Ascending aorta (tissue), 2 donors: ENCODE measurements at regions not wholly inside any gene's neighbourhood (a gene's known extent, or its start where the extent isn't known, plus 50 kb on each side); places are given as distances from the start of the nearest gene placed in this dataset.

Experiments
- DNase-seq, 2 donors: peaks; one replicate each; pipeline ENCODE4 v3.0.0-alpha.2; 2019; ENCODE audit warnings: low spot score in 2 of 2
- H3K27ac ChIP-seq, 2 donors: fragments of 200-600 bp; sonication (generic); one replicate each; pipeline ENCODE4 v1.5.1; 2016 to 2017; ENCODE audit warnings: mild to moderate bottlenecking in 1 of 2
- H3K27me3 ChIP-seq: fragments of 200-600 bp; sonication (generic); one replicate; pipeline ENCODE4 v1.5.1; 2017
- H3K36me3 ChIP-seq, 2 donors: fragments of 200-600 bp; sonication (generic); one replicate each; pipeline ENCODE4 v1.5.1; 2016
- H3K4me1 ChIP-seq, 2 donors: fragments of 200-600 bp; sonication (generic); one replicate each; pipeline ENCODE4 v1.5.1; 2016 to 2017; ENCODE audit warnings: mild to moderate bottlenecking in 1 of 2
- H3K4me3 ChIP-seq, 2 donors: fragments of 200-600 bp; sonication (generic); one replicate each; pipeline ENCODE4 v1.5.1; 2016 to 2017; ENCODE audit warnings: mild to moderate bottlenecking in 1 of 2
- H3K9me3 ChIP-seq, 2 donors: fragments of 200-600 bp; sonication (generic); one replicate each; pipeline ENCODE4 v1.5.1; 2016
- CTCF ChIP-seq, 3 experiments: fragments of 200-600 bp in 2 of 3; fragments of 450-650 bp in 1 of 3; sonication (generic) in 2 of 3; IDR thresholded peaks; one replicate each; pipeline ENCODE4 v1.5.1; 2016 to 2019; ENCODE audit warnings: antibody characterized with exemption in 3 of 3, mild to moderate bottlenecking in 1 of 3, moderate library complexity in 1 of 3
- intact Hi-C: fragments of 100-400 bp; cut with DNase I; formaldehyde crosslinking; loops from one replicate; pipeline ENCODE4 v1.15.1; 2023

GRCh38 chr1:164086832-164087231 lies 472.2 kb upstream of the PBX1 start:
- Histone ChIP-seq H3K27me3 (no peaks in the 10 kb centered on the region), H3K9me3 (no peaks in the 10 kb centered on the region), H3K36me3 (no peaks in the 10 kb centered on the region), H3K27ac (no peak overlapping the region), H3K4me3 (no peak overlapping the region), H3K4me1 (no peaks in the 10 kb centered on the region)
- no peak for DNase-seq
- intact Hi-C loops = no loop called here
- no peak for TF ChIP-seq CTCF (IDR thresholded peaks at IDR 0.05)

DNA sequence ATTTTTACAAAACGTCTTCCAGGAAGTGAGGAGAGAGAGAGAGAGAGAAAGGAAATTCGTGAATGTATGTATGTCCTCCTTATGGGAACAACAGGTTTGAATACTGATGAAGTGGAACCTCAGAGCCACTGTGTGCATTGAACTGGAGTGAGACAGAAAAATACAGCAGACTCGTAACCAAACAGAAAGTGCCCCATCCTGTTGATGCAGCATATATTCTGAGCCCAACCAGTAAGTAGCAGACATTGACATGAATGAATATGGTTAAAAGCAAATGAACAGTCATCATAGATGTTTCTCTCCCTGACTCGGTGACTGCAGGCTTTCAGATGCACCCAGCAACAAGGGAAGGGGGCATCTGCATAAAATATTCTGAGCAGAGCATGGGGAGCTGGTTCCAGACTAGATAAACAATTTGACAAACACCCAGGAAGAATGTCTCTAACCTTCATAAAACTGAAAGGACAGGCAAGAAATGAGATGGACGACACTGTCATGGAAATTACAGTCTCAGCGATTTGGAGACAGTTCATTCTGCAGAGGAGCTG lies 471.0 kb upstream of the PBX1 start:
- H3K9me3 ChIP-seq = no peaks in the 10 kb centered on the region

GRCh38 chr1:164092603-164093353 lies 466.2 kb upstream of the PBX1 start:
- DNase-seq = no peak
- Histone ChIP-seq H3K36me3 (no peaks in the 10 kb centered on the region), H3K4me3 (no peak overlapping the region), H3K27me3 (no peaks in the 10 kb centered on the region), H3K27ac (no peak overlapping the region), H3K9me3 (no peaks in the 10 kb centered on the region), H3K4me1 (no peaks in the 10 kb centered on the region)
- intact Hi-C loops = no loop called here
- TF ChIP-seq CTCF (IDR thresholded peaks at IDR 0.05) = no peak

More for the DNA sequence above, 471.0 kb upstream of the PBX1 start:
- Histone ChIP-seq H3K4me1 (no peaks in the 10 kb centered on the region), H3K27ac (no peak overlapping the region), H3K27me3 (no peaks in the 10 kb centered on the region), H3K36me3 (no peaks in the 10 kb centered on the region), H3K4me3 (no peak overlapping the region)
- DNase-seq = no peak
- TF ChIP-seq CTCF (IDR thresholded peaks at IDR 0.05) = no peak
- intact Hi-C loops = no loop called here

GRCh38 chr1:164093543-164093942 lies 465.4 kb upstream of the PBX1 start:
- Histone ChIP-seq H3K4me3 (no peak overlapping the region), H3K27ac (no peak overlapping the region), H3K9me3 (no peaks in the 10 kb centered on the region), H3K27me3 (no peaks in the 10 kb centered on the region), H3K4me1 (no peaks in the 10 kb centered on the region), H3K36me3 (no peaks in the 10 kb centered on the region)
- intact Hi-C loops = no loop called here
- no peak for DNase-seq
- no peak for TF ChIP-seq CTCF (IDR thresholded peaks at IDR 0.05)

- intact Hi-C loops = no loop called here
- H3K9me3 ChIP-seq = no peaks in the 10 kb centered on the region
- TF ChIP-seq CTCF (IDR thresholded peaks at IDR 0.05) = no peak
- H3K27me3 ChIP-seq = no peaks in the 10 kb centered on the region
- no peaks in the 10 kb centered on the region for H3K36me3 ChIP-seq
- no peak overlapping the region for H3K4me3 ChIP-seq
- no peak for DNase-seq
- no peaks in the 10 kb centered on the region for H3K4me1 ChIP-seq
- H3K27ac ChIP-seq = no peak overlapping the region
These were observed 457.2 kb upstream of the PBX1 start for GRCh38 chr1:164101802-164102201.
